Urinary bladder (tissue), 3 donors: ENCODE measurements at regions not wholly inside any gene's neighbourhood (a gene's known extent, or its start where the extent isn't known, plus 50 kb on each side); places are given as distances from the start of the nearest gene placed in this dataset.

Experiments used
- DNase-seq: peaks from one replicate; pipeline ENCODE4 v3.0.0-alpha.2; 2015; ENCODE audit errors: extremely low spot score
- H3K27ac ChIP-seq: one replicate; pipeline ENCODE4 v1.5.1; 2013; ENCODE audit warnings: low read depth, mild to moderate bottlenecking, moderate library complexity
- H3K36me3 ChIP-seq: one replicate; pipeline ENCODE4 v1.6.1; 2013; ENCODE audit warnings: mild to moderate bottlenecking, moderate library complexity; ENCODE audit not compliant: insufficient read depth
- H3K4me1 ChIP-seq: one replicate; pipeline ENCODE4 v1.6.1; 2013; ENCODE audit warnings: mild to moderate bottlenecking, moderate library complexity; ENCODE audit not compliant: insufficient read depth
- H3K4me3 ChIP-seq: one replicate; pipeline ENCODE4 v1.5.1; 2013; ENCODE audit warnings: low read depth, low read length
- WGBS: extraction: QIAGEN DNeasy Blood & Tissue Kit; methylation state at CpG from one replicate; pipeline ENCODE4 v1.1.7; 2013; 5-methylcytosine and 5-hydroxymethylcytosine counted together
- donor health status: healthy with polysubstance abuse.
- donor health status: healthy.

- Histone ChIP-seq H3K4me1 (no peaks in the 10 kb centered on the region), H3K4me3 (no peak overlapping the region), H3K27ac (no peak overlapping the region), H3K36me3 (no peaks in the 10 kb centered on the region)
- peak; percentile 18 for DNase-seq
- 32% methylated on average over 4 of the region's 4 CpGs for WGBS
Measured at GRCh38 chr1:96236156-96236739, 485.3 kb upstream of the PTBP2 start.

- no peaks in the 10 kb centered on the region for H3K36me3 ChIP-seq
- H3K4me3 ChIP-seq = no peak overlapping the region
- 63% methylated on average over 4 of the region's 4 CpGs for WGBS
- H3K27ac ChIP-seq = no peak overlapping the region
- no peak for DNase-seq
- no peaks in the 10 kb centered on the region for H3K4me1 ChIP-seq
Measured at GRCh38 chr1:96238426-96238825, 483.2 kb upstream of the PTBP2 start.

GRCh38 chr1:96240438-96240837, 481.1 kb upstream of the PTBP2 start:
- Histone ChIP-seq H3K4me3 (no peak overlapping the region), H3K36me3 (no peaks in the 10 kb centered on the region), H3K27ac (no peak overlapping the region), H3K4me1 (no peaks in the 10 kb centered on the region)
- no peak for DNase-seq

GRCh38 chr1:96253246-96254035, 468.1 kb upstream of the PTBP2 start:
- Histone ChIP-seq H3K4me1 (no peaks in the 10 kb centered on the region), H3K36me3 (no peaks in the 10 kb centered on the region), H3K4me3 (no peak overlapping the region), H3K27ac (no peak overlapping the region)
- 54% methylated on average over 4 of the region's 4 CpGs for WGBS
- no peak for DNase-seq

GRCh38 chr1:96256130-96256790, 465.3 kb upstream of the PTBP2 start:
- DNase-seq = no peak
- Histone ChIP-seq H3K27ac (no peak overlapping the region), H3K36me3 (no peaks in the 10 kb centered on the region), H3K4me1 (no peaks in the 10 kb centered on the region), H3K4me3 (no peak overlapping the region)
- WGBS = 33% methylated on average over 3 of the region's 3 CpGs

GRCh38 chr1:96259399-96259798, 462.2 kb upstream of the PTBP2 start:
- 67% methylated on average over 2 of the region's 2 CpGs for WGBS
- Histone ChIP-seq H3K4me1 (no peaks in the 10 kb centered on the region), H3K27ac (no peak overlapping the region), H3K36me3 (no peaks in the 10 kb centered on the region), H3K4me3 (no peak overlapping the region)
- no peak for DNase-seq

- H3K4me3 ChIP-seq = no peak overlapping the region
- no peak for DNase-seq
- H3K27ac ChIP-seq = no peak overlapping the region
- H3K36me3 ChIP-seq = no peaks in the 10 kb centered on the region
- no peaks in the 10 kb centered on the region for H3K4me1 ChIP-seq
- WGBS = 96% methylated on average over 1 of the region's 1 CpG
Measured at GRCh38 chr1:96281491-96281890, 440.1 kb upstream of the PTBP2 start.

- no peaks in the 10 kb centered on the region for H3K36me3 ChIP-seq
- DNase-seq = no peak
- H3K4me3 ChIP-seq = no peak overlapping the region
- H3K27ac ChIP-seq = no peak overlapping the region
- no peaks in the 10 kb centered on the region for H3K4me1 ChIP-seq
- WGBS = 79% methylated on average over 1 of the region's 1 CpG
Measured at GRCh38 chr1:96290033-96290432, 431.6 kb upstream of the PTBP2 start.

GRCh38 chr1:96290801-96291200, 430.8 kb upstream of the PTBP2 start:
- Histone ChIP-seq H3K36me3 (no peaks in the 10 kb centered on the region), H3K4me3 (no peak overlapping the region), H3K4me1 (no peaks in the 10 kb centered on the region), H3K27ac (no peak overlapping the region)
- DNase-seq = no peak

- Histone ChIP-seq H3K27ac (no peak overlapping the region), H3K4me3 (no peak overlapping the region), H3K36me3 (no peaks in the 10 kb centered on the region), H3K4me1 (no peaks in the 10 kb centered on the region)
- 83% methylated on average over 2 of the region's 2 CpGs for WGBS
- DNase-seq = no peak
Measured at GRCh38 chr1:96291468-96291867, 430.1 kb upstream of the PTBP2 start.

- 88% methylated on average over 2 of the region's 2 CpGs for WGBS
- H3K36me3 ChIP-seq = no peaks in the 10 kb centered on the region
- H3K4me1 ChIP-seq = no peaks in the 10 kb centered on the region
- H3K27ac ChIP-seq = no peak overlapping the region
- no peak for DNase-seq
- H3K4me3 ChIP-seq = no peak overlapping the region
Measured at GRCh38 chr1:96292141-96292540, 429.4 kb upstream of the PTBP2 start.

- Histone ChIP-seq H3K27ac (no peak overlapping the region), H3K36me3 (no peaks in the 10 kb centered on the region), H3K4me3 (no peak overlapping the region), H3K4me1 (no peaks in the 10 kb centered on the region)
- no peak for DNase-seq
- 77% methylated on average over 2 of the region's 2 CpGs for WGBS
Measured at GRCh38 chr1:96296991-96297390, 424.6 kb upstream of the PTBP2 start.

- WGBS = 86% methylated on average over 7 of the region's 7 CpGs
- Histone ChIP-seq H3K36me3 (no peaks in the 10 kb centered on the region), H3K4me3 (no peak overlapping the region), H3K4me1 (no peaks in the 10 kb centered on the region), H3K27ac (no peak overlapping the region)
- DNase-seq = no peak
Measured at GRCh38 chr1:96306809-96307560, 414.6 kb upstream of the PTBP2 start.

GRCh38 chr1:96308314-96308713, 413.3 kb upstream of the PTBP2 start:
- WGBS = 72% methylated on average over 5 of the region's 5 CpGs
- Histone ChIP-seq H3K4me3 (no peak overlapping the region), H3K4me1 (no peaks in the 10 kb centered on the region), H3K27ac (no peak overlapping the region), H3K36me3 (no peaks in the 10 kb centered on the region)
- no peak for DNase-seq
